ENCODE measurements at regions not wholly inside any gene's neighbourhood (a gene's known extent, or its start where the extent isn't known, plus 50 kb on each side); places are given as distances from the start of the nearest gene placed in this dataset.

DNA sequence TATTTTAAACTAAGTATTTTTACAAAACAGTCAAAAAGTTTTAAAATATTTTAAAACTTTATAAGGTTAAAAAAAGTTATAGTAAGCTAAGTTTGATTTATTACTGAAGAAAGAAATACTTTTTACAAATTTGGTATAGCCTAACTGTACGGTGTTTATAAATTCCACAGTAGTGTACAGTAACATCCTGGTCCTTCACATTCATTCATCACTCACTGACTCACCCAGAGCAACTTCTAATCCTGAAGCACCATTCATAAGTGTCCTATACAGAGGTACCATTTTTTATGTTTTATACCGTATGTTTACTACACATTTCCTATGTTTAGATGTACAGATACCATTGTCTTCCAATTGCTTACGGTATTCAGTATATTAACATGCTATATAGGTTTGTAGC, 170.0 kb downstream of the KLHL28 start:
- no peak for DNase-seq (ENCODE audit: low spot score in 2 of 2)
- FAIRE-seq, result no peak

- DNase-seq (ENCODE audit: low spot score in 2 of 2) (no peak), FAIRE-seq (no peak)
Observed at GRCh38 chr14:44788612-44789011, 173.1 kb downstream of the KLHL28 start.

GRCh38 chr14:44785096-44785495, 176.7 kb downstream of the KLHL28 start:
- DNase-seq (ENCODE audit: low spot score in 2 of 2) (no peak), FAIRE-seq (no peak)

GRCh38 chr14:44783901-44784300, 177.8 kb downstream of the KLHL28 start:
- FAIRE-seq (no peak), DNase-seq (ENCODE audit: low spot score in 2 of 2) (no peak)

GRCh38 chr14:44782775-44783238, 178.9 kb downstream of the KLHL28 start:
- FAIRE-seq, result no peak
- no peak for DNase-seq (ENCODE audit: low spot score in 2 of 2)

GRCh38 chr14:44780989-44781388, 180.8 kb downstream of the KLHL28 start:
- no peak for FAIRE-seq

GRCh38 chr14:44778604-44779003, 183.1 kb downstream of the KLHL28 start:
- no peak for DNase-seq (ENCODE audit: low spot score in 2 of 2)

More at GRCh38 chr14:44780989-44781388, 180.8 kb downstream of the KLHL28 start:
- DNase-seq (ENCODE audit: low spot score in 2 of 2), result no peak

GRCh38 chr14:44777584-44777983, 184.2 kb downstream of the KLHL28 start:
- FAIRE-seq, result no peak
- DNase-seq (ENCODE audit: low spot score in 2 of 2), result no peak

More at GRCh38 chr14:44778604-44779003, 183.1 kb downstream of the KLHL28 start:
- FAIRE-seq, result no peak

DNA sequence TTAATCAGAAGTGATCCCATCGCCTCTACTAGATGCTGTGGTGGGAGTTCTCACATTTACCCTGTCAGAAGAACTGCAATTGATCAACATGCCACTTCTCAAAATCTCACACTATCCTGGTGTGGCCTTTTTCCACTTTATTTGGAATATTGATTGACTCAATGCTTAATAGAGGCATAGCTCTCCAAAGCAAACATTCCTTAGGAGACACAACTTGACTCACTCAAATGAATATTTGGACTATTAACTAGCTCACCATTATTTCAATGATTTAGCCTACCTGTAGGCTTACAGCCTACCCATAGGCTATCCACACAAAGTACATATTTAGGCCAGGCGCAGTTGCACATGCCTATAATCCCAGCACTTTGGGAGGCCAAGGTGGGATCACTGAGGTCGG, 186.5 kb downstream of the KLHL28 start:
- FAIRE-seq, result no peak
- no peak for DNase-seq (ENCODE audit: low spot score in 2 of 2)

DNA sequence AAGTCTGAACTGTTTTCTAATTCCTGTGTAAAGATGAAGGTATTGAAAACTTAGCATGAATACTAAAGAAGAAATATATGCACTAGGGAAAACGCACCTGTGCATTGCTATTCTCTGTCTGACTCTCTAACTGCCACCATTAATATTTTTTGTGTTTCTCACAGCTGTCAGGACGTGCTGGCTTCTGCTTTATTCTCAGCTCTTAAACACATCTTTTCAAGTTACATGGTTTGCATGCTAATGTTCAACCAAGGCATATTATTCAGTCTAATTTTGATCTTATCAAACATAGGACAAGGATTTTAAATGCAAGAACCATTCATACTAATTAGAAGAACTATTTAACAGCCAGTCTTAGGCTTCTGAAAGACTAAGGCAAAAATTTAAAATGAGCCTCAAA, 187.4 kb downstream of the KLHL28 start:
- DNase-seq (ENCODE audit: low spot score in 2 of 2), result no peak
- no peak for FAIRE-seq

GRCh38 chr14:44771496-44771895, 190.3 kb downstream of the KLHL28 start:
- no peak for FAIRE-seq
- no peak for DNase-seq (ENCODE audit: low spot score in 2 of 2)

GRCh38 chr14:44770201-44770600, 191.5 kb downstream of the KLHL28 start:
- no peak for DNase-seq (ENCODE audit: low spot score in 2 of 2)
- no peak for FAIRE-seq

GRCh38 chr14:44768935-44769334, 192.8 kb downstream of the KLHL28 start:
- FAIRE-seq, result no peak
- no peak for DNase-seq (ENCODE audit: low spot score in 2 of 2)

DNA sequence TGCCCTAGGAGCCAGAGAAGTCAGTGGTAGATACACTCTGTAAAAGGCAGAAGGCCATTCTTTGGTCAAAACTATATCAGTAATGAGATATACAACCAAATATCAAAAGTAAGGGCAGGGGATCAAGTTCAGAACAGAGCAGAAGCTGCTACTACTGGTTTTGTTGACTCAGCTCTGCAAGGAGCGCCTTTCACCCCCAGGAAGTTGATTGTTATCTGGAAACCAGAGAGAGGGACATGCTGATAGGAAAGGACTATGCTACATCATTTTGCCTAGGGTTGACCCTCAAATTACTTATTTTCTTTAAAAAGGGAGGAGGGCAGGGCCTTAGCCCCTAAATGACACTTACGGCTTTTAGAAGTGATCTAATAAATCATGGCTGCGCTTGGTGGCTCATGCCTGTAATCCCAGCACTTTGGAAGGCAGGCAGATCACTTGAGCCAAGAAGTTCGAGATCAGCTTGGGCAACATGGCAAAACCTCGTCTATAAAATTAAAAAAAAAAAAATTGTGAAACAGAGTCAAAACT, 194.0 kb downstream of the KLHL28 start:
- FAIRE-seq (no peak), DNase-seq (ENCODE audit: low spot score in 2 of 2) (no peak)

DNA sequence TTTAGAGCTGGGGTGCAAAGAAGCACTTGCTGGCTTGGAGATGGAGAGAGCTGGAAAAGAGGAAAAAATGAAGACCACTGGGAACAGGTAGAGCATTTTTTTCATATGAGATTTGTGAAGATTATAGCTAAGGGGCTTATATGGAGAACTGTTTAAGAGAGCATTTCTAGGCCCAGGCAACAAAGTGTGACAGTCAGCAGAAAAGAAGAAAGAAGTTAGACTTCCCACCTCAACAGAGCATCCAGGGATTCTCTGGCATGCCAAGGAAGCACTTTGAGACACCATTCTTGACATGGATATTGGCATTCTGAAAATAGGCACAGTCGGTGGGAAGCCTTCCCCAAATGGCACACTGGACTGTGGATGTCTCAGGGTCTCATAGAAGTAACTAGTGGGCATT, 195.5 kb downstream of the KLHL28 start:
- DNase-seq (ENCODE audit: low spot score in 2 of 2) (no peak), FAIRE-seq (no peak)

GRCh38 chr14:44763356-44763755, 198.4 kb downstream of the KLHL28 start:
- DNase-seq (ENCODE audit: low spot score in 2 of 2) (no peak), FAIRE-seq (no peak)

- no peak for DNase-seq (ENCODE audit: low spot score in 2 of 2)
- no peak for FAIRE-seq
Observed at GRCh38 chr14:44759277-44759676, 202.5 kb downstream of the KLHL28 start.

- FAIRE-seq, result no peak
Observed at GRCh38 chr14:44756554-44756953, 205.2 kb downstream of the KLHL28 start.

GRCh38 chr14:44745371-44745770, 216.4 kb downstream of the KLHL28 start:
- DNase-seq (ENCODE audit: low spot score in 2 of 2) (no peak), FAIRE-seq (no peak)

More at GRCh38 chr14:44756554-44756953, 205.2 kb downstream of the KLHL28 start:
- no peak for DNase-seq (ENCODE audit: low spot score in 2 of 2)

DNA sequence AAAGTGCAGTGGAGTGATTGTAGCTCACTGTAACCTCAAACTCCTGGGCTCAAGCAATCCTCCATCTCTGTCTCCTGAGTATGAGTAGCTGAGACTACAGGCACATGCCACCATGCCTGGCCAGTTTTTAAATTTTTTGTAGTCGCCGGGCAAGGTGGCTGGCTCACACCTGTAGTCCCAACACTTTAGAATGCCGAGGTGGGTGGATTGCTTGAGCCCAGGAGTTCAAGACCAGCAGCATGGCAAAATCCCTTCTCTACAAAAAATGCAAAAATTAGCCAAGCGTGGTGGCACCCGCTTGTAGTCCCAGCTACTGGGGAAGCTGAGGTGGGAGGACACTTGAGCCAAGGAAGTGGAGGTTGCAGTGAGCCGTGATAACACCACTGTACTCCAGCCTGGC, 219.5 kb downstream of the KLHL28 start:
- DNase-seq (ENCODE audit: low spot score in 2 of 2), result no peak
- FAIRE-seq, result no peak

GRCh38 chr14:44741431-44741830, 220.3 kb downstream of the KLHL28 start:
- no peak for FAIRE-seq
- no peak for DNase-seq (ENCODE audit: low spot score in 2 of 2)

GRCh38 chr14:44736326-44736725, 225.4 kb downstream of the KLHL28 start:
- FAIRE-seq (no peak), DNase-seq (ENCODE audit: low spot score in 2 of 2) (no peak)

- FAIRE-seq, result no peak
- DNase-seq (ENCODE audit: low spot score in 2 of 2), result no peak
Observed at GRCh38 chr14:44732144-44732543, 225.1 kb upstream of the FSCB start.
